SW480 (cell line): ENCODE measurements at regions not wholly inside any gene's neighbourhood (a gene's known extent, or its start where the extent isn't known, plus 50 kb on each side); places are given as distances from the start of the nearest gene placed in this dataset.
"Not testable (repeated sequence)": the region's sequence is repeated elsewhere in the genome, so short reads cannot be mapped to it uniquely, and the experiment has no call there.

Source experiments
- DNase-seq: peaks from one replicate; pipeline ENCODE4 v3.0.0-alpha.2; 2016; ENCODE audit warnings: low spot score

DNA sequence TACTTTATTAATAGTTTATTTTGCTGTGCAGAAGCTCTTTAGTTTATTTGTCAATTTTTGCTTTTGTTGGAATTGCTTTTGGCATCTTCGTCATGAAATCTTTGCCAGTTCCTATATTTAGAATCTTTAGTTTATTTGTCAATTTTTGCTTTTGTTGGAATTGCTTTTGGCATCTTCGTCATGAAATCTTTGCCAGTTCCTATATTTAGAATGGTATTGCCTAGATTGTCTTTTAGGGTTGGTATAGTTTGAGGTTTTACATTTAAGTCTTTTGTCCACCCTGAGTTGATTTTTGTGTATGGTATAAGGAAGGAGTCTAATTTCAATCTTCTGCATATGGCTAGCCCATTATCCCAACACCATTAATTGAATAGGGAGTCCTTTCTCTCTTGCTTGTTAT is 93.9 kb upstream of the TCF21 start:
- DNase-seq: not testable (repeated sequence)

DNA sequence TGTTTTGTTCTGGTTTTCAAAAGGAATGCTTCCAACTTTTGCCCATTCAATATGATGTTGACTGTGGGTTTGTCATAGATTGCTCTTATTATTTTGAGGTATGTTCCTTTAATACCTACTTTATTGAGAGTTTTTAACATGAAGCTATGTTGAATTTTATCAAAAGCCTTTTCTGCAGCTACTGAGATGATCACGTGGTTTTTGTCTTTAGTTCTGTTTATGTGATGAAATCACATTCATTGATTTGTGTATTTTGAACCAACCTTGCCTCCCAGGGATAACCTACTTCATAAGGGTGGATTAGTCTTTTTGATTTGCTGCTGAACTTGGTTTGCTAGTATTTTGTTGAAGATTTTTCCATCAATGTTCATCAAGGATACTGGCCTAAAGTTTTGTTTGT is 92.7 kb upstream of the TCF21 start:
- DNase-seq: no peak

DNA sequence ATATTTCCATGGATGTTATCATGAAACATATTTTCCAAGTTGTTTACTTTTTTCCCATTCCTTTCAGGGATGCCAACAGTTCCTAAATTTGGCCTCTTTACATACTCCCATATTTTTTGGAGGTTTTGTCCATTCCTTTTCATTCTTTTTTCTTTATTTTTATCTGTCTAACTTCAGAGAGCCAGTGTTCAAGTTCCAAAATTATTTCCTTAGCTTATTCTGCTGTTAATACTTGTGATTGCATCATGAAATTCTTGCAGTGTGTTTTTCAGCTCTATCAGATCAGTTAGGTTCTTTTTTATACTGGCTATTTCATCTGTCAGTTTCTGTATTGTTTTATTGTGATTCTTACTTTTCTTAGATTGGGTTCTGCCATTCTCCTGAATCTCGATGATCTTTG is 89.9 kb upstream of the TCF21 start:
- DNase-seq: no peak

DNA sequence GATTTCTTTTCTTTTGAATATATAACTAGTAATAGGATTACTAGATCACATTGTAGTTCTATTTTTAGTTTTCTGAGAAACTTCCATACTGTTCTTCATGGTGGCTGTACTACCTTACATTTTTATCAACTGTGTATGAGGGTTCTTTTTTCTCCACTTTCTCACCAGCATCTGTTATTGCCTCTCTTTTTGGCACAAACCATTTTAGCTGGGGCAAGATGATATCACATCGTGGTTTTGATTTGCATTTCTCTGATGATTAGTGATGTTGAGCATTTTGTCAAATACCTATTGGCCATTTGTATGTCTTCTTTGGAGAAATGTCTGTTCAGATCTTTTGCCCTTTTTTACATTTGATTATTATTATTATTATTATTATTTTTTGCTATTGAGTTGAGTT is 86.1 kb upstream of the TCF21 start:
- no peak for DNase-seq

DNA sequence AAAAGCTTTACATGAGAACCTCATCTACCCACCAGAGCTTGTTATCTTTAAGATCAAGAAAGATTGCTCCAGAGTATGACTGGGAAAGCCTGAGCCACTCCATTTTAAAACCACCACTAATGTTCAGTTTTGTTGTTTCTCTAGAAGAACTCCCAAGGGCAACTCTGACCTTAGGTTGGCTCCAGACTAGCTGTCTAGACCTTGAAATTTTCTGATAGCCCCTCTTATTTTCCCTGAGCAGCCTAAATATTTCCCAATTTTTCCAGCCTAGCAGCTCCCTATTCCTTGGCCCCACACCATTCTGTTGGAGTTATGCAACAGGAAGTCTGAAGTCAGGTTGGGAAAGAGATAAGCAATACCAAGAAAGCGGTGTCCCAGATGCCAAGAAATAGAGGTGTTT is 84.6 kb upstream of the TCF21 start:
- no peak for DNase-seq

DNA sequence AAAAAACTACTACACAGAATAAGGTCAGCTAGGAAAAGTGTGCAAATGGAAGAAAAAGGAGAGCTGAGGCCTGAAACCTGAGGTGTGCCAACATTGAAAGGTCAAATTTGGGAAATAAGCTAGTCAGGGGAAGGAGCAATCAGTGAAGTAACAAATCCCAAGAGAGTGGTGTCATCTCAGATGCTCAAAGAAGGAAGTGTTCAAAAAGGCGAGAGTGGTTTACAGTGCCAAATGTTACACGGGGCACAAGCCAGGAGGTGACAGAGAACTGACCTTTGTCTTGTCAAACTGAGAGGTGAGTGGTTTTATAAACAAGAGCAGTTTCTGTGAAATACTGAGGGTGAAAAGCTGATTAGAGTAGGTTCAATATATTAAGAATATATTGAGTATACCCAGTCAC is 83.0 kb upstream of the TCF21 start:
- no peak for DNase-seq

DNA sequence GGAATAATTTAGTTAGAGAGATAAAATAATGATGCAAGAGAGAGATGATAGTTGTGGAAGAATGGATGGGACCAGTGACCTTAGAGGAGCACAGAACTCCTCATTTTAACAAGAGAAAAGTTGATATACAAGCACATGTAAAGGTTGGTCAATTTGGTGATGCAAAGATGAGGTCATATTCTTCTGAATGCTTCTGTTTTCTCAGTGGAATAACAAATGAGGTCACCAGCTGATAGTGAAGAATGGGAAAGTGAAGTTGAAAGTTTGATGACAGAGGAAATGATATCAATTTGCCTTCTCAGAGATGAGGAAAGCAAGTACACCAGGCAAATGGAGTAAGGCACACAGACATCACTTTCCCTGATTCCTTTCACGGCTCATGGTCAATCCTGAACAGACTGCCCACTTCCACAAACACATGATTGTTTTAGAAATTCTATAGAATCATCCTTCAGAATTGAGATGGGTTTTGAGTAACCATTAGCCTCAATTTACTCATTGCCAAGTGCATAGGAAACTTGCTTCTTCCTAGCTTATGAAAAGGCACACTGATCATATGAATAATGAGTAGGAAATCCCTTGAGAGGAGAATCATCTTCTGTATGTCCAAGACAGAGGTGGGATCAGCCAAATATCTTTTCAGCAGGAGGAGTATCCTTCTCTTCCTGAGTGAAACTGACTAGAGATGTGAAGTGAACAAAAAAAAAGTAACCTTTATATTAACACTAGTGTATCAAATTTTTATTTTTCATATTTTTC is 82.4 kb upstream of the TCF21 start:
- no peak for DNase-seq

DNA sequence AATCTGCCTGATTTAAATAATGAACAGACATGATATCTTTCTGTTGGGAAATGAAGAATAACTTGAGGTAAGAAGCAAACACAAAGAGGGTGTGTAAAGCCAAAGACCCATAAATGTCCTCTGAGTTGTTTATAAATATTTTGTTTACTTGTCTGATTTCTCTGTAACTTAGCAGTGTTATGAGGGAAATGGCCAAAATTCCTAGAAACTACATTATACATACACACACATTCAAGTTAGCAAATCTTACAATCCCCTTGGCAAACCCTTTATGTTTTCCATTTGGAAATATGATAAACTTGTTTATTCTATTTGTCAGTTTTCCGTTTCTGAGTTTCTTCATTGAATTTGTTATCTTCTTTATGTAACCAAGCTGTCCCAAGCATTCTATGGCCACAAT is 81.4 kb upstream of the TCF21 start:
- no peak for DNase-seq

DNA sequence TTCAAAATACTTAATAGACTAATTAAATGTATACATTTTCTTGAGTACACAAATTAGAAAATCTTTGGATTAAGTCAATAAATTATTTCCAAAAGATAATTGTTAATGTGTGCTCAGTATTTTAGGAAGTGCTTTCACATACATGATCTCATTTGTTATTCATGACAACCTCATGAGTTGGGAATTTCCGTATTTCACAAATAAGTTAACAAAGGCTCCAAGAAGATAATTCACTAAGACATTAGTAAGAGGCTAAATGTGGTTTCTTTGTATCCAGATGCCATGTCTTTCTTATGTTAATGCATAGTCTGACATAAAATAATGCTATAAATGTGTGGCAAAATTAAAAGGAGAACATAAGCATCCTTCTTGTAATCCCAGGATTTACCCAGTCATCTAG is 79.5 kb upstream of the TCF21 start:
- DNase-seq: no peak

DNA sequence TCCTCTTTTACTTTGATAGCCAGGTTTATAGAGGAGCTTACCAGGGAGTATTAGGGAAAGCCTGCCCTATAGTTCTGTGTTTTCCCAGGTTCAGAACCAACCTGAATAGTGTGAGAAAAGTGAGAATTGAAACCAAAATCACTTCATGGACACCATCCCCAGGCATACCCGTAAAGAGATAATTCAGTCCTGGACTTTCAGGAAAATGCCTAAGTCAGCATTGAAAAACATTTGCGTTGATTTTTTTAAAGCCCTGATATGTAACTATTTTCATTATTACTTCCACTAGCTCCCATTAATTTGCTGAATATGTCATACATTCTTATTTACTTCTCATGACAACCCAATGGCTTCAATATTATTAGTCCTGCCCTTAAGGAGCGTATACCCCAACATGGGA is 77.4 kb upstream of the TCF21 start:
- DNase-seq: no peak

DNA sequence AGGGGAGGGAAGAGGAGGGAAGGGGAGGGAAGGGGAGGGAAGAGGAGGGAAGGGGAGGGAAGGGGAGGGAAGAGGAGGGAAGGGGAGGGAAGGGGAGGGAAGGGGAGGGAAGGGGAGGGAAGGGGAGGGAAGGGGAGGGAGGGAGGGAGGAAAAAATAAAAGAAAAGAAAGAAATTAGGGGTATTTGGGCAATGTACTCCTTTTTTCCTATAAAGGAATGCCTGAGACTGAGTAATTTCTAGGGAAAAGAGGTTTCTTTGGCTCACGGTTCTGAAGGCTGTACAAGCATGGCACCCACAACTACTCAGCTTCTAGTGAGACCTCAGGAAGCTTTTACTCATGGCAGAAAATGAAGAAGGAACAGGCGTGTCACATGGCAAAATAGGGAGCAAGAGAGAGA is 76.5 kb upstream of the TCF21 start:
- not testable (repeated sequence) for DNase-seq

DNA sequence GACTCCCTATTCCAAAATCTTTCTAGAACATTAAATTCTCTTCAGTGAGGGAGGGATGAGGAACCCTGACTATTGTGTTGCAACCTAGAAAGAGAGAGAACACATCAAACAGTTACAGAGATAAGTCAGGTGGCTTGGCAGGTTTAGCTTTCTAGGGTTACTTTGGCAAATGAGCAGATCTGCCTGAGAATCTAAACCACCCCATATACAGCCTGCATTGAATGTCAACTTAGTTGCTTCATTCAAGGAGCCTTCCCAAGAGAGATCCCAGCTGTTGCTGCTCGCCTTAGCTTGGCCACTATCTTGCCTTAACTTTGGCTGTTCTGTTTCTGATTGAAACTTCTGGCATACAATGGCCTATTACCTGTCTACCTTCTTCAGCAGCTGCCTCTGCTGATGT is 74.7 kb upstream of the TCF21 start:
- no peak for DNase-seq

DNA sequence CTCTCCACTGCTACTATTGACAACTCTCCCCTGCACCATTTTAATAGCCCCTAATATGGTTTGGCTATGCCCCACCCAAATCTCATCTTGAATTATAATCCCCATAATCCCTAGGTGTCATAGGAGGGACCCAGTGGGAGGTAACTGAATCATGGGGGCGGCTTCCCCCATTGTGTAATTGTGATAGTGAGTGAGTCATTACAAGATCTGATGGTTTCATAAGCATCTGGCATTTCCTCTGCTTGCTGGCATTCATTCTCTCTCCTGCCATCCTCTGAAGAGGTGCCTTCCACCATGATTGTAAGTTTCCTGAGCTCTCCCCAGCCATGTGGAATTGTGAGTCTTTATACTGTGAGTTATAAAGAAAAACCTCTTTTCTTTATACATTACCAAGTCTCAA is 74.1 kb upstream of the TCF21 start:
- DNase-seq: no peak

DNA sequence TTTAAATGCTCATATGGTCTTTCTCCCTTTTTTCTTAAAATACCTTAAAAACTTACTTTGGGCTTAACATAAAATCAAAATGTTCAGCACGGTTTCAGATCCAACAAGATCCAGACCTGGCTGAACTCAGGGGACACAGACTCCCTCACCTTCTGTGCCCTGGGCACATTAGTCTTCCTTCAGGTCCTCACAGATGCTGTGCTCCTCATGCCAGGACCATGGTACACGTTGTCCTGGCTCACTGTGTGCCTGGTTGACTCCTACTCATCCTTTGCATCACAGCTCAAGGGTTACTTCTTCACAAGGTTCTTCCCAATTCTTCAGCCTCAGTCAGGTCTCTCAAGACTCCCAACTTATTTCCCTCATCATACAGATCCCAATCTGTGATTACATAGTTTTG is 73.6 kb upstream of the TCF21 start:
- no peak for DNase-seq

DNA sequence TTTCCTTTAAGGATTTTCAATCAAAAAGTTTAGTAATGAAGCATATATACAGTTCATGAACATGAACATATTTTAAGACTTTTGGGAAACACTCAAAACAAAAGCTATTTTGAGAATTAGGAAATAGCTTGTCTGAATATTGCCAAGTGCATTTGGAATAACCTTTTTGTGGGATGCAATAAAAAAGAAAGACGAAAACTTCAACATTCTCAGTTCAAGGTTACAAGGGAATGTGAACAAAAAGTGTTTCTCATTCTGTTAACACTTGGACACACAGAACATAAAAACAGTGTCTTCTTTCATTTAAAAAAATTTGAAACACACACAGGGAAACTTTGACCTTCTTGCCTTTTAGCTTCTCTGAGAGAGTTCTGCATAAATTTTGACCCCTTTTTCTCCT is 72.7 kb upstream of the TCF21 start:
- no peak for DNase-seq

DNA sequence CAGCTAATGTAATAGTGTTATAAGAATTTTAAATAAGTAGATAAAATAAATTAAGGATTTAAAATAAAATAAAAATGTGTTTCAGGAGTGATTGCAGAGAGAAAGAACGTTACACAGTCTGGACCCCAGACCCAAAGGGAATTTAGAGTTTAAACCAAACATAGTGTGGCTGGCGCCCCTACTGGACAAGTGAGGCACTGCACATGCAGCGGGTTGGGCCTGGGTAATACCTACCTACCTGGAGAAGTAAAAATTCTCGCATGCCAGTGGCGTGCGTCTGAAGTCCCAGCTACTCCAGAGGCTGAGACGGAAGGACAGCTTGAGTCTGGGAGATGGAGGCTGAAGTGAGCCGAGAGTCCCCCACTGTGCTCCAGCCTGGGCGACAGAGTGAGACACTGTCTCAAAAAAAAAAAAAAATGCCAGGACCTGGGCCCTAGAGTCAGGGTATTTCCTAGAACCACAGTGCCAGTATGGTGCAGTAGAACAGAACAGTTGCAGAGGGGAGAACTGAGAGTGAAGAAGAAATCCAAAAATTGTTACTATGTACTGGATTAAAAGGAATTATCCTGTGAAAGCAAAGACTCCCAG is 71.4 kb upstream of the TCF21 start:
- DNase-seq: no peak

DNA sequence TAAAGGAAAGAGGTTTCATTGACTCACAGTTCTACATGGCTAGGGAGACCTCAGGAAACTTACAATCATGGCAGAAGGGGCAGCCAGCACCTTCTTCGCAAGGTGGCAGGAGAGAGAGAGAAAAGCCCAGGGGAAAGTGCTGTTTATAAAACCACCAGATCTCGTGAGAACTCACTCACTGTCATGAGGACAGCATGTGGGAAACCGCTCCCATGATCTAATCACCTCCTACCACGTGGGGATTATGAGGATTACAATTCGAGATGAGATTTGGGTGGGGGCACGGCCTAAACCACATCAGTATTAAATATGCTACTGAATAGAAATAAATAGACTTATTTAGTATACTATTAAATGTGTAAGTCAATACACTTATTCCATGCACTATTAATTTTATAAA is 70.6 kb upstream of the TCF21 start:
- no peak for DNase-seq

DNA sequence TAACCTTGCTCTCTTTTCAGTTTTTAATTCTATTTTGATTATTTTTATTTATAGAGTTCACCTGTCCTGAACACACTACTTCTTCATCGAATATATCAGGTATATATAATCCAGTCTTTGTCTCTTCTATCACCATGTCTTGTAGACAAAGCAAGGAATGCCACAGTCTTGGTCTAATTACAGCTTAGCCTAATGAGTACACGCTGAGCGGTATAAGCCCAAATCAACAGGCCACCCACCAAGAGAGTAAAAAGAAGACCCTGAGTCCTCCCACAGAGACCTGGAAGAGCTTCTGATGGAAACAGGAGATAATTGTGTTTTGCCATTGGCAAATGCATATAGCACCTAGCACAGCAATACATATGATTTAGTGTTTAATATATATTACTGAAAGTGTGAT is 68.7 kb upstream of the TCF21 start:
- no peak for DNase-seq

DNA sequence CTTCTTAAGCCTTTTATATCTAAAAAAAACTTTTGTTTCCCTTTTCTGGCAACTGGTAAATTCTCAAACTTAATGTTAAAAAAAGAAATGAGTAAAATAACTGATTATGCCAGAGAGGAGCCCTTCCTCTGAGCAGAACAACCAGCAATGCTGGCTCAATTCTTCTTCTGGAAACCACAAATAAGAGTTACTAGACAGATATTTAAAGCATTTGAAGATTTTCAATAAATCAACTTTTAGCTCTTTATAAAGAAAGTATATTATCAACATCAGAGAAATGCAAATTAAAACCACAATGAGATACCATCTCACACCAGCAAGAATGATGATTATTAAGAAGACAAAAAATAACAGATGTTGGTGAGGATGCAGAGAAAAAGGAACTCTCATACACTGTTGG is 61.1 kb upstream of the TCF21 start:
- DNase-seq: no peak

DNA sequence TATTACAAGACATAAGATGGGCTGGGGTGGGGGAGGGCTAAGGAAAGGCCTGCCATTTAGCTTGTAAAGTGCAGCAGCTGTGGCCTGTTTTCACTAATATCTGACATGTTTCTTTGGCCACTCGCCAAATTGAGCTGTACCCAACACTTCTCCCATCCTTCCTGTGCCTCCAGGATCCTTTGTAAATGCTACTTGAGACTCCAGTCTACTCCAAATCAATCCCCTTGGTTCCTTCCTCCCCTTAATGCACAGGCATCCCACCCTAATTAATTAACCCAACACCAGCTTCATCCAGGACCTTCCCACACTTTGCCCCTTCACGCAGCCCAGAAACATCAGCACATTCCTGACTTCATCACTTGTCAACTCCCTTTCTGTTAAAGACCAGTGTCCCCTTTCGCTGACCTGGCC is 55.0 kb upstream of the TCF21 start:
- no peak for DNase-seq

DNA sequence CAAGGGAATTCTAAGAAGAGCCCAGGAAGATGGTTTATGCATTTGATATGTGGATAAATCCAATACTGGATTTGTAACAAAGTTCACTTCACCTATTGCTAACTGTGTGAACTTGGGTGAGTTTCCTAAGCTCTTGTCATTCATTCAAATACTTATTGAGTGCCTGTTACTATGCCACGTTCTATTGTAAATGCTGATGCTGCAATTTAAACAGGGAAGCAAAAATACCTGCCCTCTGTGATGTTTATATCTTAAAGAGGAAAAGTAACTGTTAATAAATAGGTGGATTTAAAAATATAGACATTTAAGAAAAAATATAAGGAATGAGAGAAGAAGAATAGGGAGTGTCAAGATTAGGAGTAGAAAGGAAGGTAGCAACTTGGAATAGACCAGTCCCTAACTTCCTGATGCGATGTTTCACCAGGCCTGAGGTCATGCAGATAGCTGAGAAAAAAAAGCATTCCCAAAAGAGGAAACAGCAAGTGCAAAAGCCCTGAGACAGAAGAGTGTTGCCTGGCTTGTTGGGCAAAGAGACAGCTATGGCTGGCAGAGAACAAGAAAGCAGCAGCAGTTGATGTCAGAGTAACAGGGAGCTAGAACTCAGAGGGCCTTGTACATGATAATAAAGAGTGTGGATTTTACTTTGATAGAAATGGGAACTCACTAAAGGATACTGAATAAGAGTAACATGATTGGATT is 54.3 kb upstream of the TCF21 start:
- DNase-seq: no peak

DNA sequence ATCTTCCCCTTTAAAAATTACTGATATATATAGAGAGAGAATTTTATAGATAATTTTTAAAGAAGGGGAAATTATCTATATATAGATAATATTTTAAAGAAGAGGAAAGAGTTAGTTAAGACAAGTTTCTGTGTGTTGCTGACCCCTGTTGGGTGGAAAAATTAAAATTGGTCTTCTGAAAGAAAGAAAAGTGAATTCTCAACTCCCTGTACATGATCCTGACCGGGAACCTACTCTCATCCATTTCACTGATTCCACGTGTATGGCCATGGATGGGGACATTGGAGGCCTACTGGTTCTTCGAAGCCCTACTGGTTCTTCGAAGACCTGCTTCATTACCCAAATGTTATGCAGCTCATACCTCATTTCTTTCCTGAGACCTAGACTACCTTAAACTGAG is 53.0 kb upstream of the TCF21 start:
- DNase-seq: no peak

DNA sequence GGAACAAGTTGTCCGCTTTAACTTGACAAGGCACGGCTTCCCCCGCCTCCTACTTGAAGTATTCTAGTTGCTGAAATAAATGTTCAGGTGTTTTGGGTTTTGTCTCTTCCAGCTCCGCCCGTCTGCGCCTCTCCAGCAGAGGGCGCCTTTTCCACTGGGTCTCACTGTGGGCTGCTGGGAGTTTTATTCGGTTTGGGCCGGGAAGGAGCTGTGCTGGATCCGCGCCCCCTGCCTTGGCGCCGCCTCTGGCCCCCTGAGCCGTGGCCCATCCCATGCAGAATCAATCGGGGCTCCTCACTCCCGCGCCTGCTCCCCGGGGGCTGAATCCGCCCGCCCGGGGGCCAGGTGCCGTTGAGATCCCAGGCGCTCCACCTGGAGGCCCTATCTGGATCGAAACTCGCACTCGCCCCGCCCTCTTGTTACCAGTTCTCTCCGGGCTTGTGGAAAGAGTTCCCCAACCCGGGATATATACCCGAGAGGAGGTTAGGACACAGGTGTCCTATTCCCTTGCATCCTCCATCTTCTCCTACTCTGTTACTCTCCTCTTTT is 51.0 kb upstream of the TCF21 start:
- peak; percentile 59 for DNase-seq
